GM18505 (cell line): ENCODE measurements at regions not wholly inside any gene's neighbourhood (a gene's known extent, or its start where the extent isn't known, plus 50 kb on each side); places are given as distances from the start of the nearest gene placed in this dataset.
"Not testable (repeated sequence)": the region's sequence is repeated elsewhere in the genome, so short reads cannot be mapped to it uniquely, and the experiment has no call there.

Source experiments
- ATAC-seq: cut with Tn5 transposase; IDR thresholded peaks from one replicate; pipeline ENCODE4 v1.9.1; 2021; ENCODE audit not compliant: unreplicated experiment
- POLR2A ChIP-seq: IDR thresholded peaks from 4 replicates; pipeline ENCODE4 v1.6.1; 2011; ENCODE audit warnings: borderline replicate concordance; ENCODE audit not compliant: insufficient read depth, insufficient read length; ENCODE audit errors: extremely low read depth

DNA sequence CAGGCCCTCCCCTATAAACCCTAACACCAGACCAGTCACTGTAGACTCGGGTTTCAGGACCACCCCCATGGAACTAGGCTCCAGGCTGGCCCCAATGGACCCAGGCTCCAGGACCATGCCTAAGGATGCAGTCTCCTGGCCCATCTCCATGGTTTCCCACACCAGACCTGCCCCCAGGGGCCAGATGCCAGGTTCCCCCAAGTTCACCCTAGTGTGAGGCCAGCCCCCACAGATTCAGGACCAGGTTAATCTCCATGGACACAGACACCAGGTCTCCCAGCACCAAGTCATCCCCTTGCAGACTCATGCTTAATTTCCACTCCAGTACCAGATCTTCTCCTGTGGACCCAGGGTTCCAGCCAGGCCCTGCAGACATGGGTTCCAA, 103.8 kb upstream of the LANCL2 start:
- no peak for ATAC-seq
- TF ChIP-seq POLR2A: no peak

DNA sequence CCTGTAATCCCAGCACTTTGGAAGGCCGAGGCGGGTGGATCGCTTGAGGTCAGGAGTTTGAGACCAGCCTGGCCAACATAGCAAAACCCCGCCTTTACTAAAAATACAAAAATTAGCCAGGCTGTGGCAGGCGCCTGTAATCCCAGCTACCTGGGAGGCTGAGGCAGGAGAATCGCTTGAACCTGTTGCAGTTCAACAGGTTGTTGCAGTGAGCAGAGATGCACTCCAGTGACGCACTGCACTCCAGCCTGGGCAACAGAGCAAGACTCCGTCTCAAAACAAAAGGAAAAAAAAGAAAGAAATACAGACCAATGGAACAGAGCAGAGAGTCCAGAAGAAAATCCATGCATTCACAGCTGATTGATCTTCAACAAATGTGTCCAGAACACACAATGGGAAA, 99.8 kb upstream of the LANCL2 start:
- not testable (repeated sequence) for ATAC-seq

DNA sequence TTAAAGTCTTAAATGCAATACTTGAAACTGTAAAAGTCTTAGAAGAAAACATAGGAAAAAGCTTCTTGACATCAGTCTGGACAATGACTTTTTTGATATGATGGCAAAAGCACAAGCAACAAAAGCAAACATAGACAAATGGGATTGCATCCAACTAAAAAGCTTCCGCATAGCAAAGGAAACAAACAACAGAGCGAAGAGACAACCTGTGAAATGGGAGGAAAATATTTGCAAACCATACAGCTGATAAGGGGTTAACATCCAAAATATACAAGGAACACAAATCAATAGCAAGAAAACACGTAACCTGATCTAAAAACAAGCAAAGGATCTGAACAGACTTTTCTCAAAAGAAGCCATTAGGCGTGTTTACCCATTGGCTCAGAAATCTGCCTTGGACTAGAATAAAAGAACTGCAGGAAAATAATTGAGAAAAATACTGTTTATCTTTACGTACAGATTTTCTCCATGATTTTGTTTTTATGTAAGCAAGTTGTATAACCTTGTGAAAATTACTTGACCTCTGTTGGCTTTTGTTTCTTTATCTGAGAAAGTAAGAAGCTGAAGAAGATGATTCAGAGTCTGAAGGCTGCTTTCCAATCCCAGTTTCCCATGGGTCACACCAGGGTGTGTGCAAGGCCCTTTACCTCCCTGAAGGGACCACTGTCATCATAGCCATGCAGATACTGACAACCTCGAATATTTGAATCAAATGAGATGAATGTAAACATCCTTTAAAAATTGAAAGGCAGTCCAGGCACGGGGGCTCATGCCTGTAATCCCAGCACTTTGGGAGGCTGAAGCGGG, 99.1 kb upstream of the LANCL2 start:
- no peak for TF ChIP-seq POLR2A
- no peak for ATAC-seq

DNA sequence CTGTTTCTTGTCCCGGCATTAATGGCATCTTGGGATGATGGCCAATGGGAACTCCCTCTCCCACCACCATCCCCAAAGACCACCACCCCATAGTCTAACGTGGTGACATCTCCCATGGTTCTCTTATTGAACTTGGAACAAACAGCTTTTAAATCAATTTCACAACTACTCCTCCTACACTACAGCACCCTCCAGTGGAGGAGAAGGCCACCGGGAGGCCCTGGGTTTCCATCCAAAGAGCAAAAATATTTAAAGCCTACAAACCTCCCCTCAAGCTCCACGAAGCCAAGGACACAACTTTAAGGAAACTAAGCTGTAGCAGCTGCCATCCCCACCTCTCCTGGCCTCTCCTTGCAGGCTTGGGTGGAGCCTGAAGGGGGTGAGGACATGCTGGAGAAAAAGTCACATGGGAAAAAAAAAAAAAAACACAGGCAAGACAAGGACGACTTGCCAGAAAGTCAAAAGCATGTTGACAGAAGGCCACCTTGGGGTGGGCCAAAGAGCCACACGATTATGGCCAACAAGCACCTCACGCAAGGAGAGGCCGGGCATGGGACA, 94.0 kb upstream of the LANCL2 start:
- no peak for TF ChIP-seq POLR2A

GRCh38 chr7:55271661-55272060, 93.5 kb upstream of the LANCL2 start:
- no peak for TF ChIP-seq POLR2A
- no peak for ATAC-seq

More for the DNA sequence above, 94.0 kb upstream of the LANCL2 start:
- ATAC-seq: no peak

DNA sequence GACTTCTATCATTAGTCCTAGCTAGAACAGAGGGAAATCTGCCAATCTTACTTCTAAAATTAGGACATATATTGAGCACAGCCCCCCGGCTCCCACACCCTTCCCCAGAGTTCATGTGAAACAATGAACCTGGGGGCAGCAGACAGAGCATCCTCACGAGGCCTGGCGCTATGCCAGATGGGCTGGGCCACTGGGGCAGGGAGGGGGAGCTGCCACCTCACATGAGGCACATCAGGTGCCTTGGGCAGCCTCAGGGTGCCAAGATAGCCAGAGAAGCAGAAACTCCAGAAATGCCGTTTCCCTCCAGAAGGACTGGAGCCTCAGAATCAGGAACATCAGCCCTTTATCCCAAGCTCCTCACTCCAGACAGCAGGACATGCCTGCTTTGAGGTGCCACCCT, 92.8 kb upstream of the LANCL2 start:
- TF ChIP-seq POLR2A: no peak
- no peak for ATAC-seq

DNA sequence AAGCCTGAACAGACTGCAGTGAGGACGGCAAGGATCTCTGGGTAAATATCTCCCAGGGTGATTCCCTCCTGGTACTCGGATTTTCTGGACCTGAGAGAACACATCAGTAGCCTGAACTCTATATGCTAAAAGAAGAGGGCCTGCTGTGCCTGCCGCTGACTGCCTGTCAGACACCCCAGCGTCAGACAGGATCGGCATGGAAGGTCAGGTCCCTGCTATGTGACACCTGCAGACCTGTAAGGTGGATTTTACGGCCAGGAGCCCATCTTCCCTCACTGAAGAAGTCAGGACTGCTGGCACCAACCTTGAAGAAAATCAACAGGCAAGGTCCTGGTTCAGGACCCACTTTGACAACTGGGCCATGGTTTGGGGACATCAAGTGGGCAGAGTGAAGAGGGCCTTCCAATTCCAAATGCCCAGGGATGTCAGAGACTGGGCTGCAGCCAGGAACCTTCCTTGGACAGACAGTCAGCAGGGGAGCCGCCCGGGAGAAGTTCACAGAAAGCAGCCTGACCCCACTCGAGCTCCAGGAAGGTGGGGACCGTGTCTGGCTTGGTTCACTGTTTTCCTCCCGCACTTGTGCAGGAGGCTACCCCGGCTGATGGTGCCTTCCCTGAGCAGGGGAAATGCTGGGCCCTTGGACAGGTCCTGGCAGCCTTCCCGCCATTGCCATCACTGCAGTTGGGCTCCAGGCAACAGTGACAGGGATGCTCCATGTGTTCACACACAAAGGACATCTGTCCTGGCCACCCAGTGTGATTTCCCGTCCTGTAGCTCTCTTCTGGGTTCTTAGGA, 91.8 kb upstream of the LANCL2 start:
- ATAC-seq: no peak
- no peak for TF ChIP-seq POLR2A

GRCh38 chr7:55274156-55274555, 91.0 kb upstream of the LANCL2 start:
- ATAC-seq: no peak
- no peak for TF ChIP-seq POLR2A

GRCh38 chr7:55275291-55276200, 89.6 kb upstream of the LANCL2 start:
- no peak for ATAC-seq
- no peak for TF ChIP-seq POLR2A

GRCh38 chr7:55276572-55277295, 88.4 kb upstream of the LANCL2 start:
- ATAC-seq: no peak
- TF ChIP-seq POLR2A: no peak

- no peak for TF ChIP-seq POLR2A
- no peak for ATAC-seq
Measured at GRCh38 chr7:55277916-55278315, 87.2 kb upstream of the LANCL2 start.

GRCh38 chr7:55278321-55278720, 86.8 kb upstream of the LANCL2 start:
- ATAC-seq: no peak
- TF ChIP-seq POLR2A: no peak
